Erythroblast (primary cell): ENCODE measurements at regions not wholly inside any gene's neighbourhood (a gene's known extent, or its start where the extent isn't known, plus 50 kb on each side); places are given as distances from the start of the nearest gene placed in this dataset.
"Not testable (repeated sequence)": the region's sequence is repeated elsewhere in the genome, so short reads cannot be mapped to it uniquely, and the experiment has no call there.

Experiments
- GATA1 ChIP-seq: IDR thresholded peaks from 2 replicates; pipeline ENCODE4 v1.6.1; 2011; ENCODE audit warnings: low read depth, mild to moderate bottlenecking, control low read depth, low read length, moderate library complexity
- POLR2A ChIP-seq: IDR thresholded peaks from 2 replicates; pipeline ENCODE4 v1.6.1; 2011; ENCODE audit warnings: mild to moderate bottlenecking, low read length

GRCh38 chr1:157423764-157424163 is 128.6 kb downstream of the FCRL5 start:
- TF ChIP-seq POLR2A, GATA1: not testable (repeated sequence)
